ENCODE measurements at regions not wholly inside any gene's neighbourhood (a gene's known extent, or its start where the extent isn't known, plus 50 kb on each side); places are given as distances from the start of the nearest gene placed in this dataset.

GRCh38 chr1:110752941-110753725 lies 78.4 kb upstream of the KCNA3 start:
- Histone ChIP-seq H3K36me3 (ENCODE audit: control insufficient read depth in 2 of 2, insufficient read depth in 2 of 2, low read length in 1 of 2) (no peaks in the 10 kb centered on the region), H3K9me3 (ENCODE audit: control insufficient read depth in 2 of 2, insufficient read depth in 1 of 2, low read length in 1 of 2) (peaks cover 0 to 3% of the 10 kb centered on the region in 2 donors), H3K27ac (ENCODE audit: low read depth in 1 of 2, low read length in 1 of 2) (no peak overlapping the region), H3K4me1 (ENCODE audit: control insufficient read depth in 2 of 2, insufficient read depth in 2 of 2, low read length in 2 of 2) (no peaks in the 10 kb centered on the region), H3K27me3 (ENCODE audit: control insufficient read depth in 2 of 2, insufficient read depth in 1 of 2, low read length in 1 of 2) (peaks cover 0 to 21% of the 10 kb centered on the region in 2 donors), H3K4me3 (ENCODE audit: low read length in 2 of 2) (no peak overlapping the region)
- WGBS: 95% methylated on average over 23 of the region's 23 CpGs
- DNase-seq (ENCODE audit: low read depth in 6 of 9, low spot score in 9 of 9): no peak

GRCh38 chr1:110750562-110750961 lies 75.8 kb upstream of the KCNA3 start:
- DNase-seq (ENCODE audit: low read depth in 6 of 9, low spot score in 9 of 9): no peak
- no peak overlapping the region for H3K4me3 ChIP-seq (ENCODE audit: low read length in 2 of 2)
- WGBS: 30% methylated on average over 3 of the region's 3 CpGs

GRCh38 chr1:110749960-110750359 lies 75.2 kb upstream of the KCNA3 start:
- Histone ChIP-seq H3K27ac (ENCODE audit: low read depth in 1 of 2, low read length in 1 of 2) (no peak overlapping the region), H3K4me3 (ENCODE audit: low read length in 2 of 2) (no peak overlapping the region), H3K36me3 (ENCODE audit: control insufficient read depth in 2 of 2, insufficient read depth in 2 of 2, low read length in 1 of 2) (no peaks in the 10 kb centered on the region), H3K9me3 (ENCODE audit: control insufficient read depth in 2 of 2, insufficient read depth in 1 of 2, low read length in 1 of 2) (no peaks in the 10 kb centered on the region), H3K4me1 (ENCODE audit: control insufficient read depth in 2 of 2, insufficient read depth in 2 of 2, low read length in 2 of 2) (no peaks in the 10 kb centered on the region), H3K27me3 (ENCODE audit: control insufficient read depth in 2 of 2, insufficient read depth in 1 of 2, low read length in 1 of 2) (peaks cover 0 to 19% of the 10 kb centered on the region in 2 donors)
- DNase-seq (ENCODE audit: low read depth in 6 of 9, low spot score in 9 of 9): no peak
- WGBS: 73% methylated on average over 4 of the region's 4 CpGs

More at GRCh38 chr1:110750562-110750961, 75.8 kb upstream of the KCNA3 start:
- peaks cover 0 to 19% of the 10 kb centered on the region in 2 donors for H3K27me3 ChIP-seq (ENCODE audit: control insufficient read depth in 2 of 2, insufficient read depth in 1 of 2, low read length in 1 of 2)
- no peaks in the 10 kb centered on the region for H3K4me1 ChIP-seq (ENCODE audit: control insufficient read depth in 2 of 2, insufficient read depth in 2 of 2, low read length in 2 of 2)
- no peaks in the 10 kb centered on the region for H3K9me3 ChIP-seq (ENCODE audit: control insufficient read depth in 2 of 2, insufficient read depth in 1 of 2, low read length in 1 of 2)
- no peaks in the 10 kb centered on the region for H3K36me3 ChIP-seq (ENCODE audit: control insufficient read depth in 2 of 2, insufficient read depth in 2 of 2, low read length in 1 of 2)
- H3K27ac ChIP-seq (ENCODE audit: low read depth in 1 of 2, low read length in 1 of 2): no peak overlapping the region

GRCh38 chr1:110746644-110747259 lies 72.0 kb upstream of the KCNA3 start:
- peak; percentile 36 to 81 (median 68) for DNase-seq (ENCODE audit: low read depth in 6 of 9, low spot score in 9 of 9)
- H3K4me1 ChIP-seq (ENCODE audit: control insufficient read depth in 2 of 2, insufficient read depth in 2 of 2, low read length in 2 of 2): no peaks in the 10 kb centered on the region
- H3K9me3 ChIP-seq (ENCODE audit: control insufficient read depth in 2 of 2, insufficient read depth in 1 of 2, low read length in 1 of 2): no peaks in the 10 kb centered on the region
- peaks cover 0 to 13% of the 10 kb centered on the region in 2 donors for H3K27me3 ChIP-seq (ENCODE audit: control insufficient read depth in 2 of 2, insufficient read depth in 1 of 2, low read length in 1 of 2)
- no peak overlapping the region for H3K4me3 ChIP-seq (ENCODE audit: low read length in 2 of 2)
- H3K27ac ChIP-seq (ENCODE audit: low read depth in 1 of 2, low read length in 1 of 2): no peak overlapping the region
- H3K36me3 ChIP-seq (ENCODE audit: control insufficient read depth in 2 of 2, insufficient read depth in 2 of 2, low read length in 1 of 2): no peaks in the 10 kb centered on the region
- WGBS: 25% methylated on average over 10 of the region's 10 CpGs

- H3K36me3 ChIP-seq (ENCODE audit: control insufficient read depth in 2 of 2, insufficient read depth in 2 of 2, low read length in 1 of 2): no peaks in the 10 kb centered on the region
- H3K4me3 ChIP-seq (ENCODE audit: low read length in 2 of 2): no peak overlapping the region
Observed at GRCh38 chr1:110743397-110743796, 68.7 kb upstream of the KCNA3 start.

GRCh38 chr1:110736900-110737605 lies 62.3 kb upstream of the KCNA3 start:
- no peak overlapping the region for H3K27ac ChIP-seq (ENCODE audit: low read depth in 1 of 2, low read length in 1 of 2)
- no peaks in the 10 kb centered on the region for H3K4me1 ChIP-seq (ENCODE audit: control insufficient read depth in 2 of 2, insufficient read depth in 2 of 2, low read length in 2 of 2)
- DNase-seq (ENCODE audit: low read depth in 6 of 9, low spot score in 9 of 9): no peak
- no peaks in the 10 kb centered on the region for H3K9me3 ChIP-seq (ENCODE audit: control insufficient read depth in 2 of 2, insufficient read depth in 1 of 2, low read length in 1 of 2)
- peaks cover 0 to 13% of the 10 kb centered on the region in 2 donors for H3K27me3 ChIP-seq (ENCODE audit: control insufficient read depth in 2 of 2, insufficient read depth in 1 of 2, low read length in 1 of 2)
- no peak overlapping the region for H3K4me3 ChIP-seq (ENCODE audit: low read length in 2 of 2)
- 79% methylated on average over 5 of the region's 5 CpGs for WGBS
- no peaks in the 10 kb centered on the region for H3K36me3 ChIP-seq (ENCODE audit: control insufficient read depth in 2 of 2, insufficient read depth in 2 of 2, low read length in 1 of 2)

More at GRCh38 chr1:110743397-110743796, 68.7 kb upstream of the KCNA3 start:
- Histone ChIP-seq H3K4me1 (ENCODE audit: control insufficient read depth in 2 of 2, insufficient read depth in 2 of 2, low read length in 2 of 2) (no peaks in the 10 kb centered on the region), H3K27ac (ENCODE audit: low read depth in 1 of 2, low read length in 1 of 2) (no peak overlapping the region), H3K27me3 (ENCODE audit: control insufficient read depth in 2 of 2, insufficient read depth in 1 of 2, low read length in 1 of 2) (no peaks in the 10 kb centered on the region), H3K9me3 (ENCODE audit: control insufficient read depth in 2 of 2, insufficient read depth in 1 of 2, low read length in 1 of 2) (no peaks in the 10 kb centered on the region)
- DNase-seq (ENCODE audit: low read depth in 6 of 9, low spot score in 9 of 9): no peak

GRCh38 chr1:110734133-110734680 lies 59.5 kb upstream of the KCNA3 start:
- no peaks in the 10 kb centered on the region for H3K36me3 ChIP-seq (ENCODE audit: control insufficient read depth in 2 of 2, insufficient read depth in 2 of 2, low read length in 1 of 2)
- H3K27ac ChIP-seq (ENCODE audit: low read depth in 1 of 2, low read length in 1 of 2): no peak overlapping the region
- H3K4me1 ChIP-seq (ENCODE audit: control insufficient read depth in 2 of 2, insufficient read depth in 2 of 2, low read length in 2 of 2): no peaks in the 10 kb centered on the region
- DNase-seq (ENCODE audit: low read depth in 6 of 9, low spot score in 9 of 9): no peak
- no peak overlapping the region for H3K4me3 ChIP-seq (ENCODE audit: low read length in 2 of 2)
- peaks cover 0 to 18% of the 10 kb centered on the region in 2 donors for H3K27me3 ChIP-seq (ENCODE audit: control insufficient read depth in 2 of 2, insufficient read depth in 1 of 2, low read length in 1 of 2)
- WGBS: 93% methylated on average over 5 of the region's 5 CpGs
- no peaks in the 10 kb centered on the region for H3K9me3 ChIP-seq (ENCODE audit: control insufficient read depth in 2 of 2, insufficient read depth in 1 of 2, low read length in 1 of 2)

GRCh38 chr1:110731529-110731928 lies 56.8 kb upstream of the KCNA3 start:
- H3K9me3 ChIP-seq (ENCODE audit: control insufficient read depth in 2 of 2, insufficient read depth in 1 of 2, low read length in 1 of 2): no peaks in the 10 kb centered on the region
- H3K4me1 ChIP-seq (ENCODE audit: control insufficient read depth in 2 of 2, insufficient read depth in 2 of 2, low read length in 2 of 2): peaks cover 7 to 8% of the 10 kb centered on the region in 2 donors
- WGBS: 86% methylated on average over 5 of the region's 5 CpGs
- H3K4me3 ChIP-seq (ENCODE audit: low read length in 2 of 2): no peak overlapping the region
- H3K36me3 ChIP-seq (ENCODE audit: control insufficient read depth in 2 of 2, insufficient read depth in 2 of 2, low read length in 1 of 2): no peaks in the 10 kb centered on the region
- DNase-seq (ENCODE audit: low read depth in 6 of 9, low spot score in 9 of 9): no peak
- no peak overlapping the region for H3K27ac ChIP-seq (ENCODE audit: low read depth in 1 of 2, low read length in 1 of 2)
- peaks cover 0 to 17% of the 10 kb centered on the region in 2 donors for H3K27me3 ChIP-seq (ENCODE audit: control insufficient read depth in 2 of 2, insufficient read depth in 1 of 2, low read length in 1 of 2)

Measured in thymus (tissue), 11 donors.